T-helper 17 cell (primary cell): ENCODE measurements at regions not wholly inside any gene's neighbourhood (a gene's known extent, or its start where the extent isn't known, plus 50 kb on each side); places are given as distances from the start of the nearest gene placed in this dataset.
A peak's percentile ranks its signal among the peaks of the same experiment; 100 is the strongest.
"Not testable (repeated sequence)": the region's sequence is repeated elsewhere in the genome, so short reads cannot be mapped to it uniquely, and the experiment has no call there.

Experiments used
- ATAC-seq: fragments of 150-1000 bp; cut with Tn5 transposase; 2 replicates; pipeline ENCODE4 v1.10.0; 2021; ENCODE audit warnings: mild to moderate bottlenecking, moderate library complexity
- DNase-seq, 3 donors: peaks; one replicate each; pipeline versions ENCODE4 v3.0.0 to v3.0.0-alpha.2; 2020 to 2021
- H3K9me3 ChIP-seq: one replicate; pipeline ENCODE4 v1.7.0; 2013; ENCODE audit warnings: low read length, mild to moderate bottlenecking; ENCODE audit not compliant: control insufficient read depth, poor library complexity, severe bottlenecking
- H3K27ac Mint-ChIP-seq: one replicate; pipeline ENCODE4 v1.8.0; 2022; ENCODE audit warnings: mild to moderate bottlenecking, moderate library complexity, mixed read lengths
- H3K27me3 Mint-ChIP-seq: one replicate; pipeline ENCODE4 v1.8.0; 2022; ENCODE audit warnings: mixed read lengths
- H3K36me3 Mint-ChIP-seq: one replicate; pipeline ENCODE4 v1.8.0; 2022; ENCODE audit warnings: low read depth, mixed read lengths
- H3K4me1 Mint-ChIP-seq: one replicate; pipeline ENCODE4 v1.8.0; 2022; ENCODE audit warnings: mild to moderate bottlenecking, mixed read lengths
- H3K4me3 Mint-ChIP-seq: one replicate; pipeline ENCODE4 v1.8.0; 2022; ENCODE audit warnings: mild to moderate bottlenecking, moderate library complexity, mixed read lengths

GRCh38 chr10:63829573-63830149 lies 308.5 kb downstream of the REEP3 start:
- Mint-ChIP-seq H3K27ac (no peak overlapping the region), H3K36me3 (peaks cover 2% of the 10 kb centered on the region), H3K4me1 (peaks cover 5% of the 10 kb centered on the region), H3K4me3 (no peak overlapping the region), H3K27me3 (peaks cover 15% of the 10 kb centered on the region)
- no peak for ATAC-seq
- no peaks in the 10 kb centered on the region for H3K9me3 ChIP-seq
- DNase-seq: no peak

DNA sequence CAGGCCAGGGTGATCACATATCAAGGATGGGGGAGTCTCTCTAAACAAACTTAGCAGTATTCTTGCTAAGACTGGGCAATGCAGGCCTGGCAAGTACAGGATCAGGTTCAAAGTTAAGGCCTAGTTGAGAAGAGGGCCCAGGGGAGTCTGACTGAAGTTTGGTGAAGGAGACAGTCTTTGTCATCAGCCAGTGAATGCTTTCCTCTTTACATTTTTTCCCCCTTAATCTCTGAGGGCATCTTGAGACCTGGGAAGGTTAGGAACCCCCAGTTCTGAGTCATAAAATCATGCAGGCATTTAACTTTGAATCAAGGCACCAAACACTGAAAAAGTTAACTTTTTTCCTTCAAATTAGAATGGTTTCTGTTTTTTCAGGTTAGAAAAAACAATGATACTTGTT lies 311.5 kb downstream of the REEP3 start:
- Mint-ChIP-seq H3K27ac (no peak overlapping the region), H3K4me3 (no peak overlapping the region)

DNA sequence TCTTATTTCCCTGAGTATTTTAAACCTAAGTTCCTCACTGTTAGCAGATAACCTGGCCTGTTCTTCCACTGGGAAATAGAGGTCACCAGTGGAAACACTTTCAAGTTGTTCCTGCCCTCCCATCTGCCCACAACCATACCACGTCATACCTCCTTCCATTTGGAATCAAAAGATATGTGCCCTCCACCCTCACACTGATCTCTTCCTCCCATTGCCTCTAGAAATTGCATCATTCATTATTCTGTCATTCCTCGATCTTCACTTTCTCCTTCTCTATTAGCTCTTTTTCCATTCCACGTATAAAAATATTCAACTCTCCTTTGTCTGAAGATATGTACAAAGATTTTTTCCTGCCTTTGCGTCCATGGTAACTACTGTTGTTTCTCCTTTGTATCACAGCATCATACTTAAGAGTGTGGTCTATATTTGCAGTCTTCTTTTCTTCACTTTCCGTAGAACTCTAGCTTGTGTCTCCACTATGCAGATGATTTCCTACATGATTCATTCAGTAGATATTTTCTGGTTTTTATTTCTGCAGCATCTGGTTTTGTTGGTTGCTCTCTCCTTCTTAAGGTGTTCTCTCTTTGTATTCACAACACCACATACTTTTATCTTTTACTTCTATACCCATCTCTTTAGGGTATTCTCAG lies 312.3 kb downstream of the REEP3 start:
- H3K27me3 Mint-ChIP-seq: peaks cover 28% of the 10 kb centered on the region
- H3K27ac Mint-ChIP-seq: no peak overlapping the region
- H3K36me3 Mint-ChIP-seq: peaks cover 2% of the 10 kb centered on the region
- H3K4me3 Mint-ChIP-seq: no peak overlapping the region
- ATAC-seq: no peak
- DNase-seq: no peak
- H3K9me3 ChIP-seq: no peaks in the 10 kb centered on the region
- peaks cover 3% of the 10 kb centered on the region for H3K4me1 Mint-ChIP-seq

More for the DNA sequence above, 311.5 kb downstream of the REEP3 start:
- peaks cover 2% of the 10 kb centered on the region for H3K36me3 Mint-ChIP-seq
- ATAC-seq: no peak
- H3K9me3 ChIP-seq: no peaks in the 10 kb centered on the region
- H3K4me1 Mint-ChIP-seq: peaks cover 3% of the 10 kb centered on the region
- peaks cover 28% of the 10 kb centered on the region for H3K27me3 Mint-ChIP-seq
- no peak for DNase-seq

DNA sequence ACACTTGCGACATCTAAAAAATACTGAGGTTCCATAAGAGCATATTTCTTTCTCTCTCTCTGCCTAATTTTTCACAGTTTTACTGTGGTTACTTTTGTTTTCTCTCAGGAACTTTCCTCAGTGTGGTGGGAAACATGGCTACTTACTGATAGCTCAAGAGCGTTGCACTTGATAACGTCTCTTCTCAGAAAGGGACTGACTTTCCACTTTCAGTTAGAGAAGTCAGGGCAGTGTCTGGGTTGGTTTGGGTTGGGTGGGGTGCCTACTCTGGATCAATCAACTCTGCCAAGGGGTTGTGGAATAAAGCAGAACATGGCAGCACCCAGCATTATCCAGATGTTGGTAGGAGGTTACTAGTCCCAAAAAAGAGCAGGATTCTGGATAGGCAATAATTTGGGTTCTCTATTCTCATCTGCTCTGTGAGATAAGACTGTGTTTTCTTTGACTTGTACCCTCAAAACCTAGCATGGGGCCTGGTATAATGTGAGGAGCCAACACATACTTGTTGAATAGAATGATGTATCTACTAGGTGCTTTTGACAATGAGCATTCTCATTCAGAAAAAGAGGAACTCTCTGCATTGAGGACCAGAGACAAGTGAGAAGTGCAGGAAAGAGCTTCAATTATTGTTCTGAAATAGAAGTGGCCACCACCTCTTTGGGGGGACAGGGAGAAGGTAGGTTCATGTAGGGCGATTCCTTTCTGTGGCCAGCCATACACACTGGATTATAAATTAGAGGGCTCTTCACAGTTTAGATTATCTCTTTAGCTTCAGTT lies 315.7 kb downstream of the REEP3 start:
- Mint-ChIP-seq H3K4me3 (no peak overlapping the region), H3K4me1 (peaks cover 3% of the 10 kb centered on the region), H3K36me3 (no peaks in the 10 kb centered on the region), H3K27ac (no peak overlapping the region), H3K27me3 (peaks cover 43% of the 10 kb centered on the region)
- ATAC-seq (no peak), DNase-seq (no peak)
- H3K9me3 ChIP-seq: no peaks in the 10 kb centered on the region

- Mint-ChIP-seq H3K27me3 (peaks cover 48% of the 10 kb centered on the region), H3K27ac (no peak overlapping the region)
Observed at GRCh38 chr10:63841761-63842160, 320.6 kb downstream of the REEP3 start.

DNA sequence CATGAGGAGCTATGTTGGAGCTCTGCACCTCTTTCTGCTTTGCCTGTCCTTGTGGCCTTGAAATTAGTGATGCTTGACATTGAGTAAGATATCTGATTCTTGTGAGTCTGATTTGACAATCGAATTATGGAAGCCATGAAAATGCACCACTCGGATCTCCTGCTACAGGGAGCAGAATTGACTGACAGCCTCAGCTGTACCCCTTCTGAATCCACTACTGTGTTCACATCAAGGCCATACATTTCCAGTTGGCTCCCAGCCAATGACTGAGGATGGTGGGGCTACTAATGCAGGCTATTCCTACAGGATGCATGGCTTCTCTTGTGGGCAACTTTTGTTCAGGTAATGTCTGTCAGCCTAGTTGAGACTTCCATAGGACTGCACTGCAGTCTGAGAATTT lies 321.9 kb downstream of the REEP3 start:
- H3K4me1 Mint-ChIP-seq: no peaks in the 10 kb centered on the region
- H3K27me3 Mint-ChIP-seq: peaks cover 50% of the 10 kb centered on the region
- no peak for DNase-seq
- no peaks in the 10 kb centered on the region for H3K9me3 ChIP-seq
- no peak overlapping the region for H3K4me3 Mint-ChIP-seq
- no peak overlapping the region for H3K27ac Mint-ChIP-seq
- no peak for ATAC-seq
- no peaks in the 10 kb centered on the region for H3K36me3 Mint-ChIP-seq

More at GRCh38 chr10:63841761-63842160, 320.6 kb downstream of the REEP3 start:
- ATAC-seq (no peak), DNase-seq (no peak)
- no peak overlapping the region for H3K4me3 Mint-ChIP-seq
- no peaks in the 10 kb centered on the region for H3K36me3 Mint-ChIP-seq
- H3K9me3 ChIP-seq: no peaks in the 10 kb centered on the region
- no peaks in the 10 kb centered on the region for H3K4me1 Mint-ChIP-seq

- not testable (repeated sequence) for ATAC-seq, H3K4me1 Mint-ChIP-seq, H3K36me3 Mint-ChIP-seq, H3K9me3 ChIP-seq, H3K27ac Mint-ChIP-seq, H3K4me3 Mint-ChIP-seq, DNase-seq
- H3K27me3 Mint-ChIP-seq: peaks cover 20% of the 10 kb centered on the region
Observed at GRCh38 chr10:63848871-63849270, 327.7 kb downstream of the REEP3 start.

- no peak overlapping the region for H3K27ac Mint-ChIP-seq
- H3K27me3 Mint-ChIP-seq: peaks cover 57% of the 10 kb centered on the region
Observed at GRCh38 chr10:63862860-63863259, 341.7 kb downstream of the REEP3 start.

DNA sequence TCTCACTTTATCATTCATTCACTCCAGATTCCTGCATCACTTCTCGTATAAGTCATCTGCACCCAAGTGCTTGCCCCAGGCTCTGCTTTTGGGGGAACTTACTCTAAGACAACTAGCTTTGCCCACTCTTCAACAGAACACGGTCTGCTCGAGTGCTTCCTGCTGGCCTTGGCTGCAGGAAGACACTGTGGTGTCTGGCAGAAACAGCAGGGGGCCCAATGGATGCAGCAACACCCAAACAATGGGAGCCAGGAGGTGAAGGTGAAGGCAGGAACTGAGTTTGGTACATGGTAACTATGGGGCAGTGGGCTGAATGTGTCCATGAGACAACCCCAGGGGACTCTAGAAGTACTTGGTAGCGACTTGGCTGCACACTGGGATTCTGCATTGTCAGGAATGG lies 344.0 kb downstream of the REEP3 start:
- Mint-ChIP-seq H3K4me3 (no peak overlapping the region), H3K4me1 (peaks cover 11% of the 10 kb centered on the region), H3K27ac (no peak overlapping the region), H3K27me3 (peaks cover 64% of the 10 kb centered on the region), H3K36me3 (peaks cover 4% of the 10 kb centered on the region)
- ATAC-seq (no peak), DNase-seq (no peak)
- H3K9me3 ChIP-seq: no peaks in the 10 kb centered on the region

More at GRCh38 chr10:63862860-63863259, 341.7 kb downstream of the REEP3 start:
- no peaks in the 10 kb centered on the region for H3K9me3 ChIP-seq
- H3K4me3 Mint-ChIP-seq: no peak overlapping the region
- peaks cover 4% of the 10 kb centered on the region for H3K36me3 Mint-ChIP-seq
- DNase-seq: no peak
- H3K4me1 Mint-ChIP-seq: peaks cover 11% of the 10 kb centered on the region
- ATAC-seq: no peak

DNA sequence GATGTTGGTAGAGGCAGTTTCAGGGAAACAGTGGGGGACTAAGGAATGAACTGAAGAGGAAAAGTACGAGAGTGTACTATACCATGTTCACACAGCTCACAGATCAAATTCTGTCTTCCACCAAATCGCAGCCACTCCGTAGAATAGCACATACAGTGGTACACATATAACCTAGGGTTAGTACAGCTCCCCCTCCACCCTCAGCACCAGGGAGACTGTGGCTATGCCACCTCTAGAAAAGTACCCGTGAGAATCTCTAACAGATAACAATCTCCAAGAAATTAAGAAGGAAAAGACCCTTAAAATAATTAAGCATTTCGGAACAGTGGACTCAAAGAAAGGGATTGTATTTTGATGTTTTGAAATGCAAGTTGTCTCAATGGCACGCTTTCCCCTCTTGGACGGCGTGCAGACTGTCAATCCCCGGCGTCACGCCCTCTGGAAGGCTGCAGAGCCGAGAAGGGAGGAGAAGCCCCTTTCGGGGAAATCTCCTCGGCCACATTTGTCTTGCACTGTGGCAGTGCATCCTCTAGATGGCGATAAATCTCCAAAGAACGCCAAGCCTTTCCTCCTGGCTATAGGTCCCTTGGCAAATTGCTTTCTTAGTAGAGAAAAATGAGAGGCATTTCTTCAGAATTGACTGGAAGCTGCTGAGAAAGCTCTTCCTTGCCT lies 345.0 kb downstream of the REEP3 start:
- H3K9me3 ChIP-seq: no peaks in the 10 kb centered on the region
- peaks cover 11% of the 10 kb centered on the region for H3K4me1 Mint-ChIP-seq
- no peak overlapping the region for H3K4me3 Mint-ChIP-seq
- H3K27me3 Mint-ChIP-seq: peaks cover 63% of the 10 kb centered on the region
- peaks cover 4% of the 10 kb centered on the region for H3K36me3 Mint-ChIP-seq
- no peak overlapping the region for H3K27ac Mint-ChIP-seq
- DNase-seq: peak in 2 of 3 donors; percentile 8 to 22
- peak; percentile 90 for ATAC-seq

- no peak overlapping the region for H3K27ac Mint-ChIP-seq
- DNase-seq: no peak
- peak overlapping the region; percentile 36 for H3K4me3 Mint-ChIP-seq
- H3K27me3 Mint-ChIP-seq: peaks cover 63% of the 10 kb centered on the region
- peaks cover 4% of the 10 kb centered on the region for H3K36me3 Mint-ChIP-seq
- H3K4me1 Mint-ChIP-seq: peaks cover 11% of the 10 kb centered on the region
- H3K9me3 ChIP-seq: no peaks in the 10 kb centered on the region
- peak; percentile 75 for ATAC-seq
Observed at GRCh38 chr10:63866747-63867140, 345.5 kb downstream of the REEP3 start.

DNA sequence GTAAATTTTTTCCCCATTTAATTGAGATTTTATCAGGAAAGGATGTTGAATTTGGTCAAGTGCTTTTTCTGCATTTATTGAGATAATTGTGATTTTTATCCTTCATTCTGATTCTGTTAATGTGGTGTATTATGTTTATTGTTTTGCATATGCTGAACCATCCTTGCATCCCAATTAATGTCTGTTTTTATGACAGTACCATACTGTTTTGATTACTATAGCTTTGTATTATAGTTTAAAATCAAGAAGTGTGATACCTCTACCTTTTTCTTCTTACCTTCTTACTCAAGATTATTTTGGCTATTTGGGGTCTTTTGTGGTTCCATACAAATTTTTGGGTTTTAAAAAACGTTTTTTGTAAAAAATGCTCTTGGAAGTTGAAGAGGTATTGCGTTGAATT lies 357.2 kb downstream of the REEP3 start:
- H3K27ac Mint-ChIP-seq: no peak overlapping the region
- DNase-seq (no peak), ATAC-seq (no peak)
- H3K4me1 Mint-ChIP-seq: no peaks in the 10 kb centered on the region
- no peak overlapping the region for H3K4me3 Mint-ChIP-seq
- peaks cover 12% of the 10 kb centered on the region for H3K27me3 Mint-ChIP-seq
- no peaks in the 10 kb centered on the region for H3K9me3 ChIP-seq
- no peaks in the 10 kb centered on the region for H3K36me3 Mint-ChIP-seq

DNA sequence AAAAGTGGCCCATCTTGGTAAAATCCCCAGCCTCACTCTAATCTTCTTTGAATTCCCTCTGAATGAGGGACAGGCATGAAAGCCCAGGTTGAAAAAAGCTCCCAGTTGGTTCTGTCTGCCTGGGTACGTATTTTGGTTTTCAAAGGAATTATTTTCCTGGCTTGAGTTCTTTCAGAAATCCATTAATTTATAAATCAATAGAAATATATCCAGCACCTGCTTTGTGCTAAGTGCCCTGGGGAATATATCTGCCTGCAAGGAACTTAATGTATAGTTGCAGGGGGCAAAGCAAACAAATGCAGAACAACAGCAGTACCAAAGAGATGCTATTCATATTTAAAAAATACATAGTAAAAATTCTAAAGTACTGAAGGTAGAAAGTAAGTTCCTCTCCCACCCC lies 362.7 kb downstream of the REEP3 start:
- Mint-ChIP-seq H3K27ac (no peak overlapping the region), H3K27me3 (peaks cover 13% of the 10 kb centered on the region), H3K4me1 (no peaks in the 10 kb centered on the region), H3K4me3 (no peak overlapping the region), H3K36me3 (no peaks in the 10 kb centered on the region)
- DNase-seq (no peak), ATAC-seq (no peak)
- H3K9me3 ChIP-seq: no peaks in the 10 kb centered on the region
